NCI-H1930 (cell line): ENCODE measurements at regions not wholly inside any gene's neighbourhood (a gene's known extent, or its start where the extent isn't known, plus 50 kb on each side); places are given as distances from the start of the nearest gene placed in this dataset.

ENCODE experiments used
- DNase-seq, 2 experiments: peaks; one replicate each; lab custom pipeline; 2025; lab: John Stamatoyannopoulos, UW

GRCh38 chr13:107864543-107865317, 350.6 kb downstream of the LIG4 start:
- DNase-seq: peak in 1 of 2 experiments; percentile 26

- no peak for DNase-seq
These were observed 355.1 kb downstream of the LIG4 start for GRCh38 chr13:107860284-107860683.

DNA sequence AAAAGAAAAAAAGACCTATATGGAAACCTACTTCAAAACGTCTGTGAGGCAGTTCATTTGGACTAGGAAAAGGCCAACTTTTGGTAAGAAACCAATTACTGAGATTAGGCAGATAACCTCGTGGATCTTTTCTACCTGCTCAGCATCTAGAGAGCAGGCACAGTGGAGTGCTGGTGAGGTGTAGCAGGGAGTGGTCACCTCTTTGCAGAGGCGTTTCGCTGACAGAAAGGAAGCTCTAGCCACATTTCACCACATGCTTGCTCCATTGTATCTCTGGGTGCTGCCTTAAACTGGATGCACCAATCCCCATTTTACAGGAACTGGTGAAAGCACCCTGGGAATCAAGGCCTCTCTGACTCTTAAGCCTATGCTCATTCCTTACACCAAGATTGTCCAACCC, 360.5 kb downstream of the LIG4 start:
- no peak for DNase-seq

DNA sequence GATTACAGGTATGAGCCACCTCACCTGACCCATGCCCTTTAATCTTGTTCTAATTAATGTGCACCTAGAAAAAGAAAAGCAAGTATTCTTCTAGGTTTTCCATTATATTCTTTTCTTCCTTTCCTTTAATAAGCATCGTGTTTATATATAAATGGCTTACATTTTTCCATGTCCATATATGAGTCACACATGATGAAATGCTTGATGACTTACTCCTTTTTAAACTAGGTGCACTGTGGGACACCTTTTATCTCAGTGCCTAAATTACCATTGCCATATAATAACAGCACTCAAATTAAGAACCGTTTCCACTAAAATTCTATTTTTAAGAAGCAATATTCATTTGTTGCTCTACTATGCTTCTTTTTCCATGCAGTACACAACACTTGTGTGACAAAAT, 363.3 kb downstream of the LIG4 start:
- DNase-seq: no peak

DNA sequence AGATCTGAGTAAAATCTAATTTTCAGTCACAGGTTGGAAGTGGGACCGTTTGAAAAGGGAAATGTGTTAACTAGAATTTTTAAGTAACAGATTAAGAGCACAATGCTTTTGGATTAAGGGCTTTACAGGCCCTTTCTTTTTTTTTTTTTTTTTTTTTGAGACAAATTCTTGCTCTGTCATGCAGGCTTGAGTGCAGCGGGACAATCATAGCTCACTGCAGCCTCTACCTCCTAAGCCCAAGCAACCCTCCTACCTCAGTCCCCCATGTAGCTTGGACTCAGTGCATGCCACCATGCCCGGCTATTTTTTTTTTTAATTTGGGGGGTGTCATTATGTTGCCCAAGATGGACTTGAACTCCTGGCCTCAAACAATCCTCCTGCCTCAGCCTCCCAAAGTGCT, 363.7 kb downstream of the LIG4 start:
- DNase-seq: no peak

- no peak for DNase-seq
These were observed 367.9 kb downstream of the LIG4 start for GRCh38 chr13:107847406-107847805.

DNA sequence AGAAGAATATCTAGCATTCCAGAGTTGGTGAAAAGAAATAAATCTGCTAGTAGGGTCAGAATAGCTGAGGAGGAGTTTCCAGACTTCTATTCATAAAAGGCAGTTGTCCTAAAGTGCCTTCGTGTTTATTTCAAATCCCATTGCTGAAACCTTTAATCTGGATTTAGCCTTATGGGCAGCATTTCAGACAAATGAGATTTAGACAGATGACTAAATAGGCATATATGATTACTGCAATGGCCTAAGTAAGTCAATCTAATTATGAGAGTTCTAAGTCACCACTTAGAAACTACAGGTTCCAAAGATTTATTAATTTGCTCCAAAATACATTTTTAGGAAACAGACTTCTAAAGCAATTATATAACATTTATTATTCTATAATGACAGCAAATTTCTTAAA, 368.7 kb downstream of the LIG4 start:
- DNase-seq: no peak

GRCh38 chr13:107845911-107846310, 369.4 kb downstream of the LIG4 start:
- no peak for DNase-seq

DNA sequence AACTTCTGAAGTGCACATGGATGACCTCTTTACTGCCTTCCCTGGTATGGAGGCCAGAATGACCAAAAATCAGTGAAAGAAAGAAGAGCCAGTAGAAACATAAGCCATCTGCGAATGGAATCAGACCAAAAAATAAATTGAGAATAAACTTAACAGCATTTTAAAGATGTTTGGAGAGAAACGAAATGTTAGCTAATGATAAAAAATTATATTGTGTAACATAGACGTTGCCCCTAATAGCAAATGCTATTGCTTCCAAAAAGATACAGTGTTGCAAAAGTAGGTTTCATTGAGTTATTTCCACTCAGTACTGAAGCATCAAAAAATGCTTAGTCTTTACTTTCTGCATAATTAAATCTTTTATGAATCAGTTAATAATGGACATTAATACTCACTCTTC, 371.7 kb downstream of the LIG4 start:
- no peak for DNase-seq

DNA sequence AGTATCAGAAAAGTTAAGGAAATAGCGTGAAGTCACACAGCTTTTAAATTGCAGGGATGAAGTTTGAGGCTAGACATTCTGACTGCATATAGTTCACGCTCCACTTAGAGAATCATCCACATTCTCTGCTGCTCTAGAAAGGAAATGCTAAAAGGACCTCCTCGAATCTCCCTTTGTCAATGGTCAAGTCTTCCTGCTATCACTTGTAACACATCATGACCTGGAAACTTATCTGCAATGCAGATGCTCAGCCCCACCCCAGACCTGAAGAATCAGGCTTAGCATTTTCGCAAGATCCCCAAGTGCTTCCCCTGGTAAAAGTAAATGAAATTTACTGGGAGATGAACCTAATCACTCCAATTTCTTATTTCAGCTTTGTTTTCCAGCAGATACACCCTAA, 372.1 kb downstream of the LIG4 start:
- no peak for DNase-seq

GRCh38 chr13:107842562-107843180, 372.7 kb downstream of the LIG4 start:
- DNase-seq: no peak

DNA sequence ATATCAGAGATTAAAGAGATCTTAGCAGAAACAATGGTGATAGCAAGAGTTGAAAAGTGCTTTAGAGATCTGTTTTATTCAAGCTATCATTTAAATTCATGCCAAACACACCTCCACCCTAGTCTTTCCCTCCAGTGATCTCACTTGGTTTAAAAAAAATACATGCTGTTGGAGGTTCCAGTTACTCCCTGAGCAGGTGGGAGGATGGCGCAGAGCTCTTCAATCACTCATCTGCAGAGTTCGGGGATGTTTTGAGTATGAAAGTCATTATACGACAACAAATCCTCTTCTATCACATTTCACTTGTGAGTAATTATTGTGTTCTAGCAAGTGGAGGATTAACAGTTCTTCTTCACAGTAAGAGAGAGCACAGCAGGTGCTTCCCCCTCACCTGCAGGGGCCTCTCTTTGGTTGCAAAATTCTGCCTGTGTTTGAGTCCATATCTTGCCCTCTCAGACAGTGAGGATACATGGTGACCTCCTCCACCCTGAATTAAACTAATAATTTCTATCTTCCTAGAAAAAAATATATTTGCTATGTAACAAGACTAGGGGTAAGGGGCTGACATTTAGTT, 376.7 kb downstream of the LIG4 start:
- no peak for DNase-seq

DNA sequence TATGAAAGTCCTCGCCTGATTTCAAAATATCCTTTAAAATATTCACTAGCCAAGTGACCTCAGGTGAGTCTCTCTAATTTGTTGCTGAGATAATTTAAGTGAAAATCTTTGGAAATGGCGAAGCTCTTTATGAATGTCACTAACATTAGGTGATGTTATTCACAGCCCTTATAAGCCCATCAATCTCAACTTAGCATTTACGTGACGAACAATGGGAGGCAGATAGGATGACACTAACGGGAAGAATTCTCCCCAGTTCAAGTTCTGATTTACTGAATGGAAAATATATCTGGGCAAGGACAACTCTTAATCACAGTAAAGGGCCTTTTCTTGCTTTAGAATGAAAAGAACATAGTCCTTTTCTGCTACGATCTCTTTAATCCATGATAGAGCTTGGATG, 378.7 kb downstream of the LIG4 start:
- DNase-seq: no peak

- no peak for DNase-seq
These were observed 379.9 kb downstream of the LIG4 start for GRCh38 chr13:107835339-107836018.

GRCh38 chr13:107834717-107835116, 380.6 kb downstream of the LIG4 start:
- no peak for DNase-seq

- DNase-seq: no peak
These were observed 381.1 kb downstream of the LIG4 start for GRCh38 chr13:107834281-107834680.

GRCh38 chr13:107832500-107833100, 382.7 kb downstream of the LIG4 start:
- DNase-seq: no peak

DNA sequence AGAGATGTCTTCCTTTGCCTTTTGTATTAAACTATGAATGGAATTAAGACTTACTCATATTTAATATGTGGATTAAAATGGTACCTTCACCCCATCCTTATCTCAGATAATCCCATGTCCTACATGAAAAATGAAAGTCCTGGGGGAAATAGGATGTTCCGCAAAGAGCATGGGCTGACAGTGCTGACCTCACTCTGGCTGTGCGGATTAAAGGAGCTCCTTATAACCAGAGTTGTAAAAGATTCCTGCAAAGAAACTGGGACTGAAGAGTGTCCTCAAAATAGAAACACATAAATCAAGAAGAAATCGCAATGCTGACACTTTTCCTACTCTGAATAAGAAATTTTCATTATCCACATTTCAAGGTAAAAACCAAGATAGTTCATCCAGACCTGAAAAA, 384.5 kb downstream of the LIG4 start:
- DNase-seq: no peak

GRCh38 chr13:107827840-107828549, 387.3 kb downstream of the LIG4 start:
- no peak for DNase-seq

DNA sequence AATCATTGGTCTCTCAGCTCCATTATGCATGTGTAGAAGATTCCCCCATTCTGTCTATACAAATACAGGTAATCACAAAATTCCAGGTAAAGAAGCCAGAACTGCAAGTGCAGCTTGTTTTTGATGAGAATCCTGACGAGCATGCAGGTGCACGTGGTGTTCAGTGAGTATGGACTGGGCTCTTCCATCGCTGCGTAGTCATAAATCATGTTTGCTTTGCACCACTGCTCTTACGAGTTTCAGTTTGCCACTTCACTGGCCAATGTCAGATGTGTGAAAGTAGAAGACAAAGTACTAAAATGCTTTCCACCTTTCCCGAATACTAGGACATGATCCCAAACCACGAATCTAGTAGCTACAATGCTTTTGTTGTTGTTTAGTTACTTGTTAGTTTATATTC, 390.7 kb downstream of the LIG4 start:
- no peak for DNase-seq

GRCh38 chr13:107822006-107822405, 393.3 kb downstream of the LIG4 start:
- DNase-seq: no peak

GRCh38 chr13:107821492-107821891, 393.8 kb downstream of the LIG4 start:
- no peak for DNase-seq
